Cardiac muscle cell (in vitro differentiated cells and primary cell): ENCODE measurements at regions not wholly inside any gene's neighbourhood (a gene's known extent, or its start where the extent isn't known, plus 50 kb on each side); places are given as distances from the start of the nearest gene placed in this dataset.
"Not testable (repeated sequence)": the region's sequence is repeated elsewhere in the genome, so short reads cannot be mapped to it uniquely, and the experiment has no call there.

Source experiments
- DNase-seq, 2 donors: peaks; one replicate each; pipeline versions ENCODE4 v3.0.0 to v3.0.0-alpha.2; 2010 to 2017; ENCODE audit warnings: low read depth in 1 of 2, low spot score in 1 of 2
- H3K27ac ChIP-seq: fragments of 200-600 bp; sonication (generic); 2 replicates; pipeline ENCODE4 v1.5.1; 2016
- H3K27me3 ChIP-seq: fragments of 200-600 bp; sonication (generic); 2 replicates; pipeline ENCODE4 v1.6.0; 2016; ENCODE audit warnings: control low read depth
- H3K36me3 ChIP-seq: fragments of 200-600 bp; sonication (generic); 2 replicates; pipeline ENCODE4 v1.5.1; 2016; ENCODE audit warnings: control low read depth
- H3K4me1 ChIP-seq: fragments of 200-600 bp; sonication (generic); 2 replicates; pipeline ENCODE4 v1.8.1; 2017; ENCODE audit warnings: low read depth, mild to moderate bottlenecking, mixed run types
- H3K4me3 ChIP-seq: fragments of 200-600 bp; sonication (generic); 2 replicates; pipeline ENCODE4 v1.5.1; 2016; ENCODE audit warnings: mild to moderate bottlenecking
- H3K9me3 ChIP-seq: fragments of 200-600 bp; sonication (generic); 2 replicates; pipeline ENCODE4 v1.5.1; 2017; ENCODE audit warnings: low read depth, mild to moderate bottlenecking, control low read depth
- TF ChIP-seq, protein P1 (sequence below): IDR thresholded peaks from 2 replicates; pipeline ENCODE4 v1.5.1; 2012; ENCODE audit warnings: low read depth, mild to moderate bottlenecking, low read length

GRCh38 chr14:53621433-53621832, 335.2 kb downstream of the BMP4 start:
- TF ChIP-seq, protein P1, sequence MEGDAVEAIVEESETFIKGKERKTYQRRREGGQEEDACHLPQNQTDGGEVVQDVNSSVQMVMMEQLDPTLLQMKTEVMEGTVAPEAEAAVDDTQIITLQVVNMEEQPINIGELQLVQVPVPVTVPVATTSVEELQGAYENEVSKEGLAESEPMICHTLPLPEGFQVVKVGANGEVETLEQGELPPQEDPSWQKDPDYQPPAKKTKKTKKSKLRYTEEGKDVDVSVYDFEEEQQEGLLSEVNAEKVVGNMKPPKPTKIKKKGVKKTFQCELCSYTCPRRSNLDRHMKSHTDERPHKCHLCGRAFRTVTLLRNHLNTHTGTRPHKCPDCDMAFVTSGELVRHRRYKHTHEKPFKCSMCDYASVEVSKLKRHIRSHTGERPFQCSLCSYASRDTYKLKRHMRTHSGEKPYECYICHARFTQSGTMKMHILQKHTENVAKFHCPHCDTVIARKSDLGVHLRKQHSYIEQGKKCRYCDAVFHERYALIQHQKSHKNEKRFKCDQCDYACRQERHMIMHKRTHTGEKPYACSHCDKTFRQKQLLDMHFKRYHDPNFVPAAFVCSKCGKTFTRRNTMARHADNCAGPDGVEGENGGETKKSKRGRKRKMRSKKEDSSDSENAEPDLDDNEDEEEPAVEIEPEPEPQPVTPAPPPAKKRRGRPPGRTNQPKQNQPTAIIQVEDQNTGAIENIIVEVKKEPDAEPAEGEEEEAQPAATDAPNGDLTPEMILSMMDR, result no peak
- no peak overlapping the region for H3K27ac ChIP-seq
- H3K9me3 ChIP-seq, result no peaks in the 10 kb centered on the region
- no peaks in the 10 kb centered on the region for H3K27me3 ChIP-seq
- no peaks in the 10 kb centered on the region for H3K36me3 ChIP-seq
- H3K4me1 ChIP-seq, result no peaks in the 10 kb centered on the region
- DNase-seq, result no peak
- no peak overlapping the region for H3K4me3 ChIP-seq

DNA sequence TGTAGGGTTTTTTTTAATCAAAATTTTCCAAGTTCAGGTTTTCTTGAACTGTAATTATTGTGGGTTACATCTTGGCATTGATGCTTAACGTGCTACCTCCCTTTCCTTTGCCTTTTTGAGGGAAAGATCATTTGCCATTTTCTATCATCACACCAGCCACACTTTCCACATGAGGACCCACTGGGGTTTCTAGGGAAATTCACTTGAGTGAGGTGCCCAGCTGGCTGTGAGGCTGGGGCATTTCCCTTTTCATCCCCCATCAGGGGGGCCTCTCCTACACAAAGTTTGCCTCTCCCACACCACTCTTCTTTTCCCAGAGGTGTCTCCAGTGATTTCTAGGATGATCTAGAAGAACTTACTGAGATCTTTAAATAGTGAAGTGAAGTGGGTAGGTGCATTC, 335.7 kb downstream of the BMP4 start:
- no peak for DNase-seq
- Histone ChIP-seq H3K4me3 (no peak overlapping the region), H3K27ac (no peak overlapping the region), H3K4me1 (no peaks in the 10 kb centered on the region), H3K27me3 (no peaks in the 10 kb centered on the region), H3K9me3 (no peaks in the 10 kb centered on the region), H3K36me3 (no peaks in the 10 kb centered on the region)
- TF ChIP-seq, protein P1, result no peak

DNA sequence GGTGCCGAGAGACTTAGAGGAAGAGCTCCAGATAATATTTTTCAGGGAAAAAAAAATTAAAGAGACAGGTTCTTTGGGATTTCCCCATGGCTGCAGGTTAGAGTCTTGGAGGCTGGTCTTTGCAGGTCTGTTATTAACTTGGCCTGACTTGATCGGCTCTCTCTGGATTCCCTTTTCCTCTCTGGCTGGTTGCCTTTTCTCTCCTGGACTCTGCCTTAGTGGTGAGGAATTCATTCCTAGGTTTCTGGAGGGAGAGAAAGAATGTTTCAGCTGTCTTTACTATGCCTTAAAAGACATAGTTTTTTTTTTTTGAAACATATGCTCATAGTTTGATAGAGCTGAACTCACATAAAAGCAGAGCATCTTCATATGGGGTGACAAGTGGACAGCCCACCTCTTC, 336.3 kb downstream of the BMP4 start:
- Histone ChIP-seq H3K4me1 (no peaks in the 10 kb centered on the region), H3K36me3 (no peaks in the 10 kb centered on the region), H3K9me3 (no peaks in the 10 kb centered on the region), H3K4me3 (no peak overlapping the region), H3K27ac (no peak overlapping the region), H3K27me3 (no peaks in the 10 kb centered on the region)
- TF ChIP-seq, protein P1, result no peak
- DNase-seq, result peak in 1 of 2 donors; percentile 38

DNA sequence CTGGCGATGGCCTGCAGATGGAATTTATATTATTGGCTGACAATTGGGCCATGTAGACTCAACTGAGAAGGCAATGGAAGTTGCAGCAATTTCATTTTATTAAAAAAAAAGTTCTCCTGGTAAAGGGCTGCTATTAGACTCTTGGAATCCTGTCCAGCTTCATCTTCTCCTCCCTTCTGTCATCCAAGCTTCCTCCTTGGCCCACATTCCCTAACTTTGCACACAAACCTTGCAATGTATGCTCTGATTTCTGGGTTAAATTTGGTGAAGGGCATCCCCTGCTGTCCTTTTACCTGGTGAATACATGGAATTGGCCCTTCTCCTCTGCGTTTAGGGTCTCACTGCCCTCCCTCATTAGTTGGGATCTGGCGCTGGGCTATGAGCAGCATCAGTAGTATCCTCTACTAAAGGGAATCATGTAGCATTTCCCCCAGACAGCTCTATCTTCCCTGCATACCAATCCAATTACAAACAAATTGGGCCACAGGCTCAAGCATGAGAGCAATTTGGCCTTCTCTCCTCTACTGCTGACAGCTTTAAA, 336.9 kb downstream of the BMP4 start:
- Histone ChIP-seq H3K36me3 (no peaks in the 10 kb centered on the region), H3K4me1 (no peaks in the 10 kb centered on the region), H3K9me3 (no peaks in the 10 kb centered on the region), H3K27ac (no peak overlapping the region), H3K27me3 (no peaks in the 10 kb centered on the region), H3K4me3 (no peak overlapping the region)
- DNase-seq, result peak in 1 of 2 donors; percentile 63
- TF ChIP-seq, protein P1, result no peak

DNA sequence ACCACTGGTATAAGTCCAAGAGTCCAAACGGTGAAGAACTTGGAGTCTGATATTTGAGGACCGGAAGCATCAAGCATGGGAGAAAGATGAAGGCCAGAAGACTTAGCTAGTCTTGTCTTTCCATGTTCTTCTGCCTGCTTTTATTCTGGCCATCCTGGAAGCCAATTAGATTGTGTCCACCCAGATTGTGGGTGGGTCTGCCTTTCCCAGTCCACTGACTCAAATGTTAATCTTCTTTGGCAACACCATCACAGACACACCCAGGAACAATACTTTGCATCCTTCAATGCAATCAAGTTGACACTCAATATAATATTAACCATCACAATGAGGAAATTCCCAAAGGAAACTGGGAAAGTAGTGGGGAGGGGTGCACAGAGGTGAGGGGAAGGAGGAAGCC, 340.1 kb downstream of the BMP4 start:
- not testable (repeated sequence) for H3K27ac ChIP-seq, H3K36me3 ChIP-seq, DNase-seq, H3K27me3 ChIP-seq, H3K4me3 ChIP-seq, H3K4me1 ChIP-seq, H3K9me3 ChIP-seq

GRCh38 chr14:53615252-53615651, 341.4 kb downstream of the BMP4 start:
- Histone ChIP-seq H3K9me3 (no peaks in the 10 kb centered on the region), H3K27ac (no peak overlapping the region), H3K36me3 (no peaks in the 10 kb centered on the region), H3K4me3 (no peak overlapping the region), H3K4me1 (no peaks in the 10 kb centered on the region), H3K27me3 (no peaks in the 10 kb centered on the region)
- no peak for DNase-seq
- TF ChIP-seq, protein P1, result no peak
